HT1080 (cell line): ENCODE measurements at regions not wholly inside any gene's neighbourhood (a gene's known extent, or its start where the extent isn't known, plus 50 kb on each side); places are given as distances from the start of the nearest gene placed in this dataset.
"Not testable (repeated sequence)": the region's sequence is repeated elsewhere in the genome, so short reads cannot be mapped to it uniquely, and the experiment has no call there.

Experiments
- DNase-seq: peaks from one replicate; pipeline ENCODE4 v3.0.0-alpha.2; 2015; ENCODE audit warnings: low read depth

- DNase-seq = not testable (repeated sequence)
Observed at GRCh38 chr1:145482214-145482860, 56.9 kb upstream of the NBPF20 start.

GRCh38 chr1:145475962-145476361 is 50.6 kb upstream of the NBPF20 start:
- DNase-seq = not testable (repeated sequence)

- DNase-seq = not testable (repeated sequence)
Observed at GRCh38 chr1:145475369-145475915, 50.0 kb upstream of the NBPF20 start.
